ENCODE measurements at regions not wholly inside any gene's neighbourhood (a gene's known extent, or its start where the extent isn't known, plus 50 kb on each side); places are given as distances from the start of the nearest gene placed in this dataset.
"Not testable (repeated sequence)": the region's sequence is repeated elsewhere in the genome, so short reads cannot be mapped to it uniquely, and the experiment has no call there.

- ATAC-seq (no peak), DNase-seq (no peak)
Measured at GRCh38 chr14:26655128-26655527, 57.3 kb upstream of the NOVA1 start.

GRCh38 chr14:26663506-26663905 lies 65.7 kb upstream of the NOVA1 start:
- Histone ChIP-seq H3K9me3 (peaks cover 0 to 9% (median 0%) of the 10 kb centered on the region in 12 donors), H3K4me3 (no peak overlapping the region), H3K27ac (no peak overlapping the region), H3K27me3 (no peaks in the 10 kb centered on the region), H3K4me1 (no peaks in the 10 kb centered on the region), H3K36me3 (no peaks in the 10 kb centered on the region)
- no peak for ATAC-seq
- WGBS, 4 donors = 45 to 62% (median 51%) methylated on average over 1 of the region's 1 CpG
- TF ChIP-seq CTCF (IDR thresholded peaks at IDR 0.05) (no peak), POLR2A (IDR thresholded peaks at IDR 0.05) (no peak)
- intact Hi-C loops (cut with DNase I) = no loop called here
- no peak for DNase-seq

More at GRCh38 chr14:26655128-26655527, 57.3 kb upstream of the NOVA1 start:
- intact Hi-C loops (cut with DNase I) = no loop called here
- Histone ChIP-seq H3K9me3 (no peaks in the 10 kb centered on the region), H3K4me3 (no peak overlapping the region), H3K27ac (no peak overlapping the region), H3K4me1 (no peaks in the 10 kb centered on the region), H3K36me3 (no peaks in the 10 kb centered on the region), H3K27me3 (no peaks in the 10 kb centered on the region)
- TF ChIP-seq POLR2A (IDR thresholded peaks at IDR 0.05) (no peak), CTCF (IDR thresholded peaks at IDR 0.05) (no peak)
- WGBS, 4 donors = 79 to 88% (median 85%) methylated on average over 5 of the region's 5 CpGs

- H3K36me3 ChIP-seq; H3K4me1 ChIP-seq; DNase-seq; H3K27me3 ChIP-seq; ATAC-seq; H3K4me3 ChIP-seq; intact Hi-C loops (cut with DNase I); H3K27ac ChIP-seq: not testable (repeated sequence)
- H3K9me3 ChIP-seq = peaks cover 0 to 15% (median 2%) of the 10 kb centered on the region in 12 donors
- 87 to 92% (median 90%) methylated on average over 12 to 28 of the region's 31 CpGs for WGBS, 4 donors
Measured at GRCh38 chr14:26678732-26679420, 81.0 kb upstream of the NOVA1 start.

GRCh38 chr14:26685401-26685800 lies 87.6 kb upstream of the NOVA1 start:
- H3K9me3 ChIP-seq = peaks cover 0 to 21% (median 1%) of the 10 kb centered on the region in 12 donors
- no peak for ATAC-seq
- H3K27me3 ChIP-seq = no peaks in the 10 kb centered on the region
- 90 to 99% (median 92%) methylated on average over 1 of the region's 1 CpG for WGBS, 4 donors
- H3K4me3 ChIP-seq = no peak overlapping the region
- H3K27ac ChIP-seq = no peak overlapping the region
- H3K4me1 ChIP-seq = no peaks in the 10 kb centered on the region
- TF ChIP-seq CTCF (IDR thresholded peaks at IDR 0.05) (no peak), POLR2A (IDR thresholded peaks at IDR 0.05) (no peak)
- no peak for DNase-seq
- intact Hi-C loops (cut with DNase I) = no loop called here
- no peaks in the 10 kb centered on the region for H3K36me3 ChIP-seq

All from heart left ventricle (tissue), 16 donors.